ENCODE measurements at regions not wholly inside any gene's neighbourhood (a gene's known extent, or its start where the extent isn't known, plus 50 kb on each side); places are given as distances from the start of the nearest gene placed in this dataset.

DNA sequence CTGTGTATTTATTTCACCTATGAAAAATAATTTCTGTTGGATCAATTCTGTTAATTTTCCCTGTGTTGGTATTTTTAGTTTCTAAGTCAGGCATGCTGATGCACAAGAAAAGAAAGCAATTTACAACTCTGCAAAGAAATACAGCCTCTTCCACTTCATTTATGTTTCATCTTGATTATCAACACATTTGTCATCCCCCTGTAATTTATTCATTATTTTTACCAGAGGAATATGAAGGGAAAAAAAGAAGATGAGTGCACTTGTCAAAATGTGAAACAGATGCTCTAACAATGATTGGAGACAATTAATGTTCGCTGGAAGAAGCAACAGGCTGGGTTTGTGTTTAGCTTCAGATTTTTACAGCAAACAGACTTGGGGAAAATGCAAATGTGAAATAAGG lies 958.5 kb upstream of the SEL1L start:
- DNase-seq = no peak

DNA sequence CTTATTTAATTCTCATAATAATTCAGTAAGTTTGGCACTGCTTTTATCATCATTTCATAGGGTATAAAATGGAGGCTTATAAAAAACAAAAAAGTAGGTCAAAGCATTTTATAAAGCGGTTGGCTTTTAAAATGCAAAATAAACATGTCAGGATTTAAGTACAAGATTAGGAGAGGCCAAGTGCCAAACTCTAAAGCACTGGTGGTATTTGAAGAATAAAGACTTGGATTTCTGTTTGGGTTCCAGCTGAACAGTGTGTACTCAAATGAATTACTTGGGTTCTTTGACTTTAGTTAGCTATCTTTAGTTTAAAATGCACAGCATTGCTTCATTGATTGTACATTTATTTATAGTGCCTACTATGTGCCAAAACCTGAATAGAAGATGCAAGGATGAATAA lies 966.6 kb upstream of the SEL1L start:
- no peak for DNase-seq

DNA sequence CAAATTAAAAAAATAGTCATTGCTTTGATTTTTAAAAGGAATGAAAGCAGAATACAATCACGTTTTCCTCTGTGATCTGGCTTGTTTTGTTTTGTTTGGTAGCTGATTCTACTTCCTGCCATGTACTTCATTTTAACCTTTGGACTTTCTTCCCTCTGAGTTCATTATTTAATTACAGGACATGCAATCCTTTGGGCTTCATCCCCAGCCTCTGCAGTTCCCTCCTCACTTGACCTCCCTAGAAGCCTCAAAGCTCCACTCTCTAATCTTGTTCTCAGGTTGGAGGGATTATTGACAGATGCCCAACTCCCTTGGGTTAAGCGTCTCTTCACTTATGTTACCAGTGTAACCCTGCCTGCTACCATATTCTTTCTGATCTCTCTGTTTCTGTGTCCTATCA lies 967.9 kb upstream of the SEL1L start:
- no peak for DNase-seq

DNA sequence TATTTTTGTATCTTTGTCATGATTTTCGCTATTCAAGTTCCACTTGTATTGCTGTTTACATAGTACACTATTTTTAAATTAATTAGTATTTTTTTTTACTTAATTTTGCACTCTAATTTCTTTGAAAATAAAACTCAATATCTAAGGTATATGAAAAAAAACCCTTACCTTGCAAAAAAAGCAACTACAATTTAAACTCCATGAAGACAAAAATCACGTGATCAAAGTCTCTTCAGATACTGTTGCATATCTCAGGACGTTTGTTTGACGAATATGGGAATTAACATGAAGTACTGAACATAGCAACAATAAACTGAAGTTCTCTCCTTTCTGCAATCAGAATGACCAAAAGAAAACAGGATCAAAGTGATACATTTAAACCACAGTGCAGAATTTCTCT lies 968.4 kb upstream of the SEL1L start:
- DNase-seq = no peak

GRCh38 chr14:82504894-82505293 lies 971.2 kb upstream of the SEL1L start:
- no peak for DNase-seq

- no peak for DNase-seq
Observed at GRCh38 chr14:82510007-82510406, 976.4 kb upstream of the SEL1L start.

DNA sequence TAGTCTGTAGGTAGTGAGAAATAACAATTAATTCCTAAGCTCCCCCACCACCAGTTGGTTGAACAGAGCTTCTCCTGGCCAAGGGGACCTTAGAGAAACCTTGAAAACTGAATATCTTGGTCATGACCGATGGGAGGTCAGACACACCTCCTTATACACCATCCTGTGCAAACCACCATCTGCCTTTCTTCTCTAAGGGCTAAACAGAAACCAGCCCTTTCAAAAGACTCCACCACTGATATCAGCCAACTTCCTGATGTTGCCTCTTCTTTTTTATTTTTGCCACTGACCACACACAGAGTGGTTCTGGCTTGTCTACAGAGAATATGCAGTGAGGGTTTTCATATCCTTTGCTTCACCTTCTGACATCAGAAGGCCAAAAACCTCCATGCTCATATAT lies 977.7 kb upstream of the SEL1L start:
- no peak for DNase-seq

GRCh38 chr14:82520765-82521164 lies 987.1 kb upstream of the SEL1L start:
- no peak for DNase-seq

DNA sequence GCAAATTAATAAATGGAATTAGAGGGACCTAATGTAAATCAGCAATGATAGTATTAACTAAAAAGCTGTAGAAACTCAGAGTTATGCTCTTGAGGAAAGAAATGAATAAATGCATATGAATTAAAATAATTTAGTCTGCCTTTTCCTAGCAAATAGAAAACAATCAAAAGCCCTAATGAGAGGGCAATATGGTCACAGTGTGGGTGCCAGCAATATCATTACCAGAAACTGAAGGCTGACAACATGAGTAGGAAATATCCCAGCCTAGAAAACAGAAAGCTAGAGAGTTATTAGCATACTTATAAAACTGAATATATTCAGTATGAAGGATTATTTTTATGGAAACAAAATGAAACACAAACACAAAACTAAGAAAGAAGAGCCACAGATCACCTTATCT lies 987.5 kb upstream of the SEL1L start:
- no peak for DNase-seq

DNA sequence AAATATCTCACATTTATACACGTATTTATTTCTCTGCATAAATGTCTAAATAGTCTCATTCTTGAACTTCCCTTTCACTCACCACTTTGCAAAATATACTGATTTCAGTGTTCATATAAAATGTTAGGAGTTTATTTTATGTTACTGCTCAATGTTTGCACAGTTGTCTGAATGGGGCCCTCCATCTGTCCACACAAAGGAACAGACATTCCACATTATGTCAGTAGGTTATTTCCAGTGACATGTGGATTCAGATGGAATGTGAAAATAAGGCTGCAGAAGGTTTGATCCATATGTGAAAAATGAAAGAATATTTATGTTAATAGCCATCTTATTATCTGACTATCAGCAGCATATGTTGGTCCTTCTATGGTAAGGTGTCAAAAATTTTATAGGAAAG lies 994.4 kb upstream of the SEL1L start:
- DNase-seq = no peak

- no peak for DNase-seq
Observed at GRCh38 chr14:82533351-82533750, 999.7 kb upstream of the SEL1L start.

GRCh38 chr14:82536566-82536965 lies 1002.9 kb upstream of the SEL1L start:
- no peak for DNase-seq

DNA sequence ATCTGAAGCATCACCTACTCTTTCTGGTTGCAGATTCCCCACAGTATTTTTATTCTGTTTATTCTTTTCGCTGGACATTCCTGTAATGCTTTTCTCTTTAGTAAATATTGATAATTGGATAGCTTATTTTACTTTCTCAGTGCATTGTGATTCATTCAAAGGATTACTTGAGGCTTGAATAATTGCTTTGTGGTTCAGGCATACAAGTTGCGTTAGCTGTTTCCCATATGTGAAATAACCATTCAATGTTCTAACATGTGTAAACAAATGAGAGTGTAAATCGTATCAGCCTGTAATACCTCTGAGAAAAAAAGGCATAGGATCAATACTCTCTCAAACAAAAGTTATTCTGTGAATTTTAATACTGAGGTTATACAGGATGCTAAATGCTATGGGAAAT lies 1004.2 kb upstream of the SEL1L start:
- DNase-seq = no peak

- DNase-seq = no peak
Observed at GRCh38 chr14:82546401-82546800, 1012.7 kb upstream of the SEL1L start.

DNA sequence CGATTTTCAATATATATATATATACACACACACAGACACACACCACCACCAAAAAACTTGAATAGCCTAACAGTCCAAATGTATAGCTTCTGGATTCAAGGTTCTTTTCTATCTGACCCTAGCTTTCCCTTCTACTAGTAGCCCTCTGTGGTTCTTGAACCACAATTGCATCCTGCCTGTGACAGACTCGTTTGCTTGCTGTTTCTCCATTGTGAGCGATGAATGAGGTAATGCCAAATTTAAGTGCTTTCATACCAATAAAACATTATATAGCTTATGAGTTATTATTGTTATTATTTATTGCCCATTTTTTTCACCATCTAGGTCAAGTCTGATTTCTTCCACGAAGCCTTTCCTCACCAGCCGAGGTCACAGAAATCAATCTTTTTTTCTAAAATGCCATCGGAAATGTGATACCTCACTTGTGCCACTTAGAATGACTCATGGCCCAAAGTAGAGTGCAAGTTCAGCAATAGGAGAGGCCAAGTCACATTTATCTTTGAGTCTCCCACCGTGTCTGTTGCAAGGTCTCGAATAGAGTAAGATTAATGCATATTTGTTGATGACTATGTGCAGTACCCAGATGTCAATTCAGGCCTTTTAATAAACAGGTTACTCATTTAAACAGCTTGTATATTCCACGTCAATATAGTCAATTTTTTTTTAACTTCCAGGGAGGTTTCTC lies 1015.8 kb upstream of the SEL1L start:
- no peak for DNase-seq

DNA sequence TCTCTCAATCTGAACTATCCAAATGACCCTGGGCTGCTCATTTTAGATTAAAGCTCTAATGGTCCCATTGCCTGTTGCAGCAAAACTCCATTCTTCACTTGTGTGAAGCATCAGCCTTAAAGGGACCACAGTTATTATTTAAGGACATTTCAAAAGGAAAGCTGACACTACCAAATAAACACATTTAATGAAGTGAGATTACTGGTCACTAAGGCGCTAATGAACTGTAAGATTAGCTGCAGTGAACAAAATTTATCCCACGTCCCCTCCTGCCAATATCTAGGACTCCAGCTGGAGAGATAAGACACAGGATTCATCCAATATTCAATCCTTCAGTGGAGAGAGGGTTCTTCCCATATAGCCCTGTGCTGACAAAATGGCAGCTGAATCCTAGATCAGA lies 1029.2 kb upstream of the SEL1L start:
- DNase-seq = no peak

DNA sequence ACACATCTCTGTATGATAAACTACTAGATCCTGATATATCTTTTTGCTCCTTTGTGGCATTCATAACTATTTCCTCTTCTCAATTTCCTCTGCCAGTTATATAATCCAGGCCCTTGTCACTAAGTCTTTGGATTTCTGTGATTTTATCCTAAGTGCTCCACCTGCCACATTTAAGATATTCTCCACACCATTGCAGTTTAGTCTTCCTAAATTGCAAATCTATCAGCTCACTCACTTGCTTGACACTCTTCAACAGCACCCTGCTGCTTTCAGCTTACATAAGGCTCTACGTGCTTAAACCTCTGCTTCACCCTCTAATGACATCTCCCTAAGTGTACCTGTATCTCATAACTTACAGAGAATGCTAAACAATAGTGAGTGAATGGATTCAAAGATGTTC lies 1032.2 kb upstream of the SEL1L start:
- DNase-seq = no peak

GRCh38 chr14:82587226-82587625 lies 1053.6 kb upstream of the SEL1L start:
- DNase-seq = no peak

DNA sequence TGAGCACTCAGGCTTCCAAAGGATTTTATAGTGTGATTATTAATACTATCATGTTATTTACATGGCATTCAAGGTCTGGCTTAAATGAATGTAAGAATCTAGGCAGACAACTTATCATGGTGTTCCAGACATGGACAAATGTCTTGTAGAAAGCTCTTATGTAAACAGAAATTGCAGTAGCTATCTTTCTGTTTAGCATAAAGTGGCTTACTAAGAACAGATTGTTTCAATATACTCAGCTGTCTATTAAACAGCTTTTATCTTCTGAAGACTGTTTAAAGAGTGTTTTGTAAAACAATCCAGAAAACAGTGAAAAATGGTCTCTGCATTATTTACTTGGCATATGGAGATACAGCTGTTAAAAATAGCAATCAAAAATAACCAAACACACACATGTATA lies 1061.8 kb upstream of the SEL1L start:
- DNase-seq = no peak

DNA sequence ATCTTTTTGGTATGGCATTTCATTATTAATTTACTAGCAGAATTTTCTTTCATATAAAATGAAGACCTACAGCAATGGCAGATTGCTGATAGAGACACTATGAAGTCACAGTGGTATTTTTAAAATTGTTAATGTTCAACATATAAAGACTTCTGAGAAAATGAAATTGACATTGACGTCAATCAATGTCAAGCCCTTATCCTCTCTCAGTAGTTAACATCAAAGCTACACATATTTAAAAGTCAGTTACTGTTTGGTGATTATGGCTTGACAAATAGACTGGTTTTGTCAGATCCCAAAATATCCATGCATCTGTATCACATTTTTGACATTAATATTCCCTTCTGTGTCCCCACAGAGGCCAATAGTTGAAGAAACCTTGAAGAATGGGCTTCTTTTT lies 1069.1 kb upstream of the SEL1L start:
- DNase-seq = no peak

DNA sequence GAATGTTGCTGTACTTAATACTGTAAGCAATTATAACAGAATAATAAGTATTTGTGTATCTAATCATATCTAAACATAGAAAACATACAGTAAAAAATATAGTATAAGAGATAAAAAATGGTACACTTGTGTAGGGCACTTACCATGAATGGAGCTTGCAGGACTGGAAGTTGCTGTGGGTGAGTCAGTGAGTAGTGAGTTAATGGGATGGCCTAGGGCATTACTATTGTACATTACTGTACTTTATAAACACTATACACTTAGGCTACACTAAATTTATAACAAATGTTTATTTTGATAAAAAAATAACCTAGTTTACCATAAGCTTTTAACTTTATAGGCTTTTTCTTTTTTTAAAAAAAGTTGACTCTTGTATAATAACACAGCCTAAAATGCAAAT lies 1071.2 kb upstream of the SEL1L start:
- DNase-seq = no peak

GRCh38 chr14:82621881-82622450 lies 1088.3 kb upstream of the SEL1L start:
- DNase-seq = no peak

DNA sequence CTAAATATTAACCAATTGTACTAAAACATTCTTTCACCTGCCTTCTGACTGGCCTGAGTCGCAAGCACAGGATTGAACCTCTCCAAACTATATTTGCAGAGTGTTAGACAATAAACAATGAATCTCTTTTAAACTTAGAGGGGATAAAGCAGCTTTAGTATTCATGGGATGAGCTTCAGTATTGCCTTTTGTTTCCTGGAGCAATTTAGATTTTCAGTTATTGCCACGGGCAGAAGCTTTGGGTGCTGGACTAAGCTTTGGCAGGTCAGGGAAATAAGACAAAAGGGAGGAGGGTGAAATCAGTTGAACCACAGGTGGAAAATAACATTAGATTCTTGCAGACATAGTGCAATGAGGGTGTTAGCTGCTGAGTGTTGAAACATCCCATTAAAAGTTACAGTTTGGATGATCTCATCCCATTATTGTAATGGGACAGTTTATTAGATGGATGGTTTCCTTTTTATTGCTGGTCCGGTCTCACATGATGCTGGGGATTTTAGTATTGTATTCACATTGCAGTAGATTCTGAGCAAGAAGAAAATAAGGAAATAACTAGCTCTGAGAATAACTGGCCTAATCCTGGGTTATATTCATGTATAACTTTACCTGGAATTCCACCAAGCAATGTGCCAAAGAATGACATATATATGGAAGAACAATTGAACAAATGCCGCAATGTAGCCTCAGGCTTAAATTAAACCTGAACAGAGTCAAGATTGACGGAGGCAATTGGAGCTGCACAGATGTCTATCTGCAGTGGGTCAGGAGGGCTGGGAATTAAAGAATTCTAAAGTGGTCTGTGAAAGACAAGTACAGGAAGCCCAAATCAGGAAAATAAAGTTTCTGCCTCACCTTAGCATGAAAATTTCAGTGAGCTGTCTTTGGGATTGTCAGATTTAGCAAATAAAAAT lies 1092.8 kb upstream of the SEL1L start:
- no peak for DNase-seq

GRCh38 chr14:82635915-82636314 lies 1102.3 kb upstream of the SEL1L start:
- no peak for DNase-seq

All from NCI-H526 (cell line).